ENCODE measurements at regions not wholly inside any gene's neighbourhood (a gene's known extent, or its start where the extent isn't known, plus 50 kb on each side); places are given as distances from the start of the nearest gene placed in this dataset.

- ATAC-seq (no peak), DNase-seq (ENCODE audit: low spot score) (no peak)
- Mint-ChIP-seq H3K4me1 (ENCODE audit: low read depth in 2 of 2) (no peaks in the 10 kb centered on the region), H3K36me3 (no peaks in the 10 kb centered on the region), H3K27me3 (no peaks in the 10 kb centered on the region), H3K27ac (no peak overlapping the region), H3K9me3 (peaks cover 3% of the 10 kb centered on the region), H3K4me3 (no peak overlapping the region)
Observed at GRCh38 chr14:48454887-48455286, 779.5 kb upstream of the MDGA2 start.

GRCh38 chr14:48452437-48452995 lies 777.1 kb upstream of the MDGA2 start:
- Mint-ChIP-seq H3K4me3 (no peak overlapping the region), H3K27me3 (no peaks in the 10 kb centered on the region), H3K36me3 (no peaks in the 10 kb centered on the region), H3K9me3 (peaks cover 9% of the 10 kb centered on the region), H3K4me1 (ENCODE audit: low read depth in 2 of 2) (no peaks in the 10 kb centered on the region), H3K27ac (no peak overlapping the region)
- no peak for DNase-seq (ENCODE audit: low spot score)
- ATAC-seq = no peak

- peaks cover 5% of the 10 kb centered on the region for H3K36me3 Mint-ChIP-seq
- peaks cover 7% of the 10 kb centered on the region for H3K9me3 Mint-ChIP-seq
- ATAC-seq = no peak
- H3K27me3 Mint-ChIP-seq = no peaks in the 10 kb centered on the region
- H3K4me1 Mint-ChIP-seq (ENCODE audit: low read depth in 2 of 2) = no peaks in the 10 kb centered on the region
- DNase-seq (ENCODE audit: low spot score) = no peak
- H3K4me3 Mint-ChIP-seq = no peak overlapping the region
- H3K27ac Mint-ChIP-seq = no peak overlapping the region
Observed at GRCh38 chr14:48435221-48435620, 759.8 kb upstream of the MDGA2 start.

GRCh38 chr14:48430805-48431204 lies 755.4 kb upstream of the MDGA2 start:
- Mint-ChIP-seq H3K4me1 (ENCODE audit: low read depth in 2 of 2) (no peaks in the 10 kb centered on the region), H3K9me3 (peaks cover 11% of the 10 kb centered on the region), H3K27me3 (no peaks in the 10 kb centered on the region), H3K27ac (no peak overlapping the region), H3K36me3 (peaks cover 5% of the 10 kb centered on the region), H3K4me3 (no peak overlapping the region)
- no peak for DNase-seq (ENCODE audit: low spot score)
- no peak for ATAC-seq

GRCh38 chr14:48429512-48429911 lies 754.1 kb upstream of the MDGA2 start:
- Mint-ChIP-seq H3K4me3 (no peak overlapping the region), H3K27ac (no peak overlapping the region), H3K9me3 (peaks cover 11% of the 10 kb centered on the region), H3K36me3 (no peaks in the 10 kb centered on the region), H3K4me1 (ENCODE audit: low read depth in 2 of 2) (no peaks in the 10 kb centered on the region), H3K27me3 (no peaks in the 10 kb centered on the region)
- ATAC-seq (no peak), DNase-seq (ENCODE audit: low spot score) (no peak)

GRCh38 chr14:48417715-48418500 lies 742.5 kb upstream of the MDGA2 start:
- no peaks in the 10 kb centered on the region for H3K4me1 Mint-ChIP-seq (ENCODE audit: low read depth in 2 of 2)
- ATAC-seq (no peak), DNase-seq (ENCODE audit: low spot score) (no peak)
- H3K27ac Mint-ChIP-seq = no peak overlapping the region
- H3K27me3 Mint-ChIP-seq = no peaks in the 10 kb centered on the region
- no peak overlapping the region for H3K4me3 Mint-ChIP-seq
- peaks cover 9% of the 10 kb centered on the region for H3K36me3 Mint-ChIP-seq
- H3K9me3 Mint-ChIP-seq = peaks cover 14% of the 10 kb centered on the region

GRCh38 chr14:48401321-48401720 lies 725.9 kb upstream of the MDGA2 start:
- H3K36me3 Mint-ChIP-seq = no peaks in the 10 kb centered on the region
- H3K4me3 Mint-ChIP-seq = no peak overlapping the region
- ATAC-seq (no peak), DNase-seq (ENCODE audit: low spot score) (no peak)
- no peaks in the 10 kb centered on the region for H3K4me1 Mint-ChIP-seq (ENCODE audit: low read depth in 2 of 2)
- H3K27me3 Mint-ChIP-seq = no peaks in the 10 kb centered on the region
- H3K9me3 Mint-ChIP-seq = no peaks in the 10 kb centered on the region
- no peak overlapping the region for H3K27ac Mint-ChIP-seq

GRCh38 chr14:48398675-48399282 lies 723.4 kb upstream of the MDGA2 start:
- Mint-ChIP-seq H3K4me3 (no peak overlapping the region), H3K9me3 (no peaks in the 10 kb centered on the region), H3K36me3 (no peaks in the 10 kb centered on the region), H3K27me3 (no peaks in the 10 kb centered on the region), H3K27ac (no peak overlapping the region), H3K4me1 (ENCODE audit: low read depth in 2 of 2) (no peaks in the 10 kb centered on the region)
- ATAC-seq (no peak), DNase-seq (ENCODE audit: low spot score) (no peak)

- H3K4me1 Mint-ChIP-seq (ENCODE audit: low read depth in 2 of 2) = no peaks in the 10 kb centered on the region
- no peaks in the 10 kb centered on the region for H3K27me3 Mint-ChIP-seq
- ATAC-seq (no peak), DNase-seq (ENCODE audit: low spot score) (no peak)
- peaks cover 10% of the 10 kb centered on the region for H3K9me3 Mint-ChIP-seq
- H3K27ac Mint-ChIP-seq = no peak overlapping the region
- no peaks in the 10 kb centered on the region for H3K36me3 Mint-ChIP-seq
- no peak overlapping the region for H3K4me3 Mint-ChIP-seq
Observed at GRCh38 chr14:48391661-48392060, 716.3 kb upstream of the MDGA2 start.

- ATAC-seq (no peak), DNase-seq (ENCODE audit: low spot score) (no peak)
- Mint-ChIP-seq H3K36me3 (no peaks in the 10 kb centered on the region), H3K4me3 (no peak overlapping the region), H3K9me3 (peaks cover 10% of the 10 kb centered on the region), H3K27ac (no peak overlapping the region), H3K4me1 (ENCODE audit: low read depth in 2 of 2) (no peaks in the 10 kb centered on the region), H3K27me3 (no peaks in the 10 kb centered on the region)
Observed at GRCh38 chr14:48390346-48390745, 714.9 kb upstream of the MDGA2 start.

- Mint-ChIP-seq H3K4me1 (ENCODE audit: low read depth in 2 of 2) (no peaks in the 10 kb centered on the region), H3K36me3 (peaks cover 4% of the 10 kb centered on the region), H3K4me3 (no peak overlapping the region), H3K9me3 (peaks cover 7% of the 10 kb centered on the region), H3K27me3 (no peaks in the 10 kb centered on the region), H3K27ac (no peak overlapping the region)
- DNase-seq (ENCODE audit: low spot score) = no peak
- ATAC-seq = no peak
Observed at GRCh38 chr14:48384821-48385220, 709.4 kb upstream of the MDGA2 start.

- DNase-seq (ENCODE audit: low spot score) = no peak
- Mint-ChIP-seq H3K36me3 (peaks cover 4% of the 10 kb centered on the region), H3K4me3 (no peak overlapping the region), H3K9me3 (peaks cover 3% of the 10 kb centered on the region), H3K27ac (no peak overlapping the region), H3K4me1 (ENCODE audit: low read depth in 2 of 2) (no peaks in the 10 kb centered on the region), H3K27me3 (no peaks in the 10 kb centered on the region)
- ATAC-seq = no peak
Observed at GRCh38 chr14:48382961-48383360, 707.6 kb upstream of the MDGA2 start.

- ATAC-seq = no peak
- no peak overlapping the region for H3K4me3 Mint-ChIP-seq
- H3K27me3 Mint-ChIP-seq = no peaks in the 10 kb centered on the region
- H3K36me3 Mint-ChIP-seq = peaks cover 4% of the 10 kb centered on the region
- no peaks in the 10 kb centered on the region for H3K9me3 Mint-ChIP-seq
- no peak overlapping the region for H3K27ac Mint-ChIP-seq
- DNase-seq (ENCODE audit: low spot score) = no peak
- no peaks in the 10 kb centered on the region for H3K4me1 Mint-ChIP-seq (ENCODE audit: low read depth in 2 of 2)
Observed at GRCh38 chr14:48378541-48378940, 703.1 kb upstream of the MDGA2 start.

- Mint-ChIP-seq H3K4me1 (ENCODE audit: low read depth in 2 of 2) (no peaks in the 10 kb centered on the region), H3K36me3 (peaks cover 9% of the 10 kb centered on the region), H3K9me3 (peaks cover 12% of the 10 kb centered on the region), H3K27ac (no peak overlapping the region), H3K27me3 (no peaks in the 10 kb centered on the region), H3K4me3 (no peak overlapping the region)
- DNase-seq (ENCODE audit: low spot score) (no peak), ATAC-seq (no peak)
Observed at GRCh38 chr14:48373981-48374380, 698.6 kb upstream of the MDGA2 start.
